ENCODE measurements at regions not wholly inside any gene's neighbourhood (a gene's known extent, or its start where the extent isn't known, plus 50 kb on each side); places are given as distances from the start of the nearest gene placed in this dataset.

- DNase-seq (ENCODE audit: low read depth), result no peak
Observed at GRCh38 chr20:63086421-63087235, 79.9 kb upstream of the BHLHE23 start.

- DNase-seq (ENCODE audit: low read depth), result no peak
Observed at GRCh38 chr20:63085151-63085861, 78.5 kb upstream of the BHLHE23 start.

- no peak for DNase-seq (ENCODE audit: low read depth)
Observed at GRCh38 chr20:63084563-63084927, 77.8 kb upstream of the BHLHE23 start.

- no peak for DNase-seq (ENCODE audit: low read depth)
Observed at GRCh38 chr20:63083831-63084562, 77.2 kb upstream of the BHLHE23 start.

GRCh38 chr20:63082939-63083735 lies 76.4 kb upstream of the BHLHE23 start:
- no peak for DNase-seq (ENCODE audit: low read depth)

DNA sequence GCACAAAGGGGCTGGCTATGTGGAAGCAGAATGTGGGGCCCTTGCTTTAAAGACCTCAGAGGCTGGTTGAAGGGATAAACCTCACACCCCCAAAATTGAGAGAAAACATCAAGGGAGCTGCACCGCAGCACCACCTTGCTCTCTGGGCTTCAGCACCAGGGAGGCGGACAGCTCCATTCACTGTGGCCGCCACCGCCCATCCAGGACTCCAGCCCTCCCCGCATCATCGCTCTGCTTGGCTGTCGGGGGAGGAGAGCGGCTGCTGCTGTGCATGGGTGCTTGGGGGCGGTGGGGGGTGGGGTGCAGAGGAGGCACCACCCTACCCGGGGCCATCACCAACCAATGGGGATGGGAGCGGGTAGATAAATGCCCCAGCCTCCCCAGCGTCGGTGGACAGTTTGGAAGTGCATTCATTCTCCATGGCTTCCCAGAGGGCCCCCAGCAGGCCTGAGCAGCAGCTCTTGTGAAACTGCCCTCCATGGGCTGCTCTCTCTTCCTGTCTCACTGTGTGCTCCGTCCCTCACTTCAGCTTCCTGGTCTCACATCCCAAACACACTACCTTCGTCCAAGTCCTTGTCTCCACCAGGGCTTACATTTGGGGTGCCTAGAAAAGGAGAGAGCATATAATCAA lies 75.7 kb upstream of the BHLHE23 start:
- no peak for DNase-seq (ENCODE audit: low read depth)

GRCh38 chr20:63081831-63082230 lies 75.1 kb upstream of the BHLHE23 start:
- no peak for DNase-seq (ENCODE audit: low read depth)

- DNase-seq (ENCODE audit: low read depth), result no peak
Observed at GRCh38 chr20:63081351-63081750, 74.6 kb upstream of the BHLHE23 start.

DNA sequence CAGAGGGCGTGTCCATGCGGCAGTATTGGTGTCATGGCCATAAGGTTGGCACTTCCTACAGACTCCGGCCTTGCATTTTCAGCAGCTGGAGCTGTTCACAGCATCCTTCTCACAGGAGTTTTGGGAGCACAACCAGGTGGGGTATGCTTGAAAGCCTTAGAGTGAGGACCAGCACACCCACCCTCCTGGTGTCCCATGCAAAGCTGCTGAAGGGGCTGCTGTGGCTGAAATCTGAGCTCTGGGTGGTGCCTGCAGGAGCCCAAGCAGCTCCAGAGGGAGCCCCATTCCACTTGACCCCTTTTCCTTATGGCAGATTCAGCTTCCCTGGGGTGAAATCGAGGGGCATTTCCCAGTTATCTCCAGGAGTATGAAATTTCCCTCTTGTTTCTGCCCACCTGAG lies 74.0 kb upstream of the BHLHE23 start:
- no peak for DNase-seq (ENCODE audit: low read depth)

- DNase-seq (ENCODE audit: low read depth), result no peak
Observed at GRCh38 chr20:63080411-63080810, 73.6 kb upstream of the BHLHE23 start.

GRCh38 chr20:63079971-63080370 lies 73.2 kb upstream of the BHLHE23 start:
- DNase-seq (ENCODE audit: low read depth), result no peak

GRCh38 chr20:63077705-63078104 lies 70.9 kb upstream of the BHLHE23 start:
- DNase-seq (ENCODE audit: low read depth), result no peak

- DNase-seq (ENCODE audit: low read depth), result no peak
Observed at GRCh38 chr20:63076421-63076820, 69.7 kb upstream of the BHLHE23 start.

GRCh38 chr20:63074631-63075030 lies 67.9 kb upstream of the BHLHE23 start:
- no peak for DNase-seq (ENCODE audit: low read depth)

GRCh38 chr20:63074182-63074581 lies 67.4 kb upstream of the BHLHE23 start:
- no peak for DNase-seq (ENCODE audit: low read depth)

GRCh38 chr20:63073738-63074065 lies 66.9 kb upstream of the BHLHE23 start:
- DNase-seq (ENCODE audit: low read depth), result no peak

GRCh38 chr20:63072991-63073737 lies 66.4 kb upstream of the BHLHE23 start:
- no peak for DNase-seq (ENCODE audit: low read depth)

- DNase-seq (ENCODE audit: low read depth), result no peak
Observed at GRCh38 chr20:63072231-63072791, 65.5 kb upstream of the BHLHE23 start.

DNA sequence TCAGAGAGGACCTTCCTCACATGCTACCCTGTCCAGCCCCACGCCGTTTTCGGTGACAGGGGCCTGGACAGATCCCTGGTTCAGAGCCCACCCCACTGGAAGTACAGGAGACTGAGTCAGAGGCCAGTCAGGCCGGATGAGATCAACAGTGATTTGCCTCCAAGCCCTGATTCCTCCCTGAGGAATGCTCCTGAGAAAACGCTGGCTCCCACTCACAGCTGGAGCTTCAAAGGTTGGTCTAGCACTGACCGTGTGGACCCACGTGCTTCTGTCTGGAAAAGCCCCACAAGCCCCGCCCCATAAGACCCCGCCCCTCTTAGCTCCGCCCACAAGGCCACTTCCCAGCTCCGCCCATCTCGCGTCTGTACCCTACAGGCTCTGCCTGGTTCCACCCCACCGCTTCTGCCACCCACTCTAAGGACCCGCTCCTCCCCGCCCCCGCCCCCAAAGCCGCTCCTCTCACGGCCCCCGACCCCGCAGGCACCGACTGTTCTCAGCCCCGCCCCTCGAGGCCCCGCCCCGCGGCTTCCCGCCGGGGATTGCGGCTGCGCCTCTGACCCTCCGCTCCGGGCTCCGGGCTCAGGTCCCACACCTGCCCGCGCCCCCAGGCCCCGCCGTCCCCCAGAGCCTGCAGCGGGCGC lies 64.9 kb upstream of the BHLHE23 start:
- DNase-seq (ENCODE audit: low read depth), result peak; percentile 96
